PC-3 (cell line): ENCODE measurements at regions not wholly inside any gene's neighbourhood (a gene's known extent, or its start where the extent isn't known, plus 50 kb on each side); places are given as distances from the start of the nearest gene placed in this dataset.

ENCODE experiments used
- ATAC-seq: fragments of 200-7000 bp; cut with Tn5 transposase; 2 replicates; pipeline ENCODE4 v1.9.1; 2020; ENCODE audit warnings: mild to moderate bottlenecking, moderate library complexity
- BruUV-seq: library from RNA; stranded (reverse); fragments of 400-500 nt; replicated peaks from 2 replicates; lab custom pipeline; 2021; lab: Mats Ljungman, UMichigan
- CTCF ChIA-PET: fragments of 300-600 bp; sonication (Branson Sonifier 250); formaldehyde crosslinking; loops from one replicate; lab custom pipeline; 2022; ENCODE audit warnings: antibody characterized with exemption; lab: Charles Lee
- POLR2A ChIA-PET: fragments of 300-600 bp; sonication (Branson Sonifier 250); formaldehyde crosslinking; loops from one replicate; lab custom pipeline; 2022; ENCODE audit warnings: antibody characterized with exemption; ENCODE audit not compliant: unreplicated experiment; lab: Charles Lee
- DNase-seq: peaks from one replicate; pipeline ENCODE4 v3.0.0-alpha.2; 2015
- H2AFZ ChIP-seq: fragments of 300-600 bp; sonication (generic); 2 replicates; pipeline ENCODE4 v1.6.0; 2016; ENCODE audit warnings: antibody characterized with exemption, low read length
- H3F3A ChIP-seq: fragments of 300-600 bp; sonication (generic); one replicate; pipeline ENCODE4 v1.6.0; 2017; ENCODE audit warnings: antibody characterized with exemption, low read length, control low read depth, mild to moderate bottlenecking; ENCODE audit not compliant: unreplicated experiment
- H3K27ac ChIP-seq: fragments of 300-600 bp; sonication (generic); 2 replicates; pipeline ENCODE4 v1.5.1; 2016; ENCODE audit warnings: mild to moderate bottlenecking, low read length
- H3K27me3 ChIP-seq: fragments of 300-600 bp; sonication (generic); 2 replicates; pipeline ENCODE4 v1.6.1; 2016; ENCODE audit warnings: low read length, mixed read lengths
- H3K36me3 ChIP-seq: fragments of 300-600 bp; sonication (generic); 2 replicates; pipeline ENCODE4 v1.6.1; 2016; ENCODE audit warnings: low read depth, mixed run types, low read length, mixed read lengths
- H3K4me1 ChIP-seq: fragments of 300-600 bp; sonication (generic); 2 replicates; pipeline ENCODE4 v1.5.1; 2016; ENCODE audit warnings: low read length; ENCODE audit not compliant: insufficient read depth
- H3K4me2 ChIP-seq: fragments of 300-600 bp; sonication (generic); 2 replicates; pipeline ENCODE4 v1.6.0; 2016; ENCODE audit warnings: low read length
- H3K4me3 ChIP-seq: fragments of 300-600 bp; sonication (generic); 2 replicates; pipeline ENCODE4 v1.5.1; 2016; ENCODE audit warnings: mild to moderate bottlenecking, low read length, mixed read lengths
- H3K79me2 ChIP-seq: fragments of 300-600 bp; sonication (generic); 2 replicates; pipeline ENCODE4 v1.6.1; 2017; ENCODE audit warnings: low read length, mixed read lengths
- H3K9ac ChIP-seq: fragments of 300-600 bp; sonication (generic); 2 replicates; pipeline ENCODE4 v1.6.0; 2016; ENCODE audit warnings: mild to moderate bottlenecking, low read length
- H3K9me2 ChIP-seq: fragments of 300-600 bp; sonication (generic); replicated peaks from 2 replicates; pipeline ENCODE4 v1.6.1; 2016; ENCODE audit warnings: mixed run types, low read length, mixed read lengths
- H3K9me3 ChIP-seq: fragments of 300-600 bp; sonication (generic); 2 replicates; pipeline ENCODE4 v1.6.1; 2016; ENCODE audit warnings: low read length, mixed read lengths
- H4K20me1 ChIP-seq: fragments of 300-600 bp; sonication (generic); 2 replicates; pipeline ENCODE4 v1.6.1; 2016; ENCODE audit warnings: low read length, mixed read lengths
- EZH2 ChIP-seq: fragments of 300-600 bp; sonication (generic); IDR thresholded peaks from one replicate; pipeline ENCODE4 v1.6.1; 2017; ENCODE audit warnings: antibody characterized with exemption, mild to moderate bottlenecking, low read length; ENCODE audit not compliant: unreplicated experiment
- EZH2phosphoT487 ChIP-seq: fragments of 300-600 bp; sonication (generic); IDR thresholded peaks from 2 replicates; pipeline ENCODE4 v1.6.1; 2018; ENCODE audit warnings: mild to moderate bottlenecking, antibody characterized with exemption, low read length, borderline replicate concordance
- intact Hi-C: fragments of 100-400 bp; cut with micrococcal nuclease; formaldehyde crosslinking; loops from 2 replicates; pipeline ENCODE4 v1.9.0; 2023
- TF ChIP-seq, protein P1 (sequence below): fragments of 300-600 bp; sonication (generic); conservative IDR thresholded peaks from 2 replicates; pipeline ENCODE4 v1.5.1; 2017; ENCODE audit warnings: antibody characterized with exemption, low read depth, mild to moderate bottlenecking, low read length

DNA sequence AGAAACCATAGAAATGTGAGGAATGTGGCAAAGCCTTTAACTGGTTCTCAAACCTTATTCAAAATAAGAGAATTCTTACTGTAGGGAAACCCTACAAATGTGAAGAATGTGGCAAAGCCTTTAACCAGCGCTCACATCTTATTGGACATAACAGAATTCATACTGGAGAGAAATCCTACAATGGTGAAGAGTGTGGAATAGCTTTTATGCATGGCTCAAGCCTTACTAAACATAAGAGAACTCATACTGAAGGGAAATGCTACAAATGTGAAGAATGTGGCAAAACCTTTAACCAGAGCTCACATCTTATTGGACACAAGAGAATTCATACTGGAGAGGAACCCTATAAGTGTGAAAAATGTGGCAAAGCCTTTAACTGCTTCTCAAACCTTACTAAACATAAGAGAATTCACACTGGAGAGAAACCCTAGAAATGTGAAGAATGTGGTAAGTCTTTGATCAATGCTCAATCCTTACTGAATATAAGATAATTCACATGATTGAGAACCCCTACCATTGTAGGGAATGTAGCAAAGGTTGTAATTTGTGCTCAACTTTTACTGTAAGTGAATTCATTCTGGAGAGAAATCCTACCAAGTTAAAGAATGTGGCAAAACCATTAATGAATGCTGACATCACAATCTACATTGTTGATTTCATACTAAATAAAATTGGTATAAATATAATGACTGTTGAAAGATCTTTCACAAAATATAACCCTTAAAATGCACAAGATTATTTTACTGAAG lies 142.5 kb upstream of the ZNF479 start:
- H3K27me3 ChIP-seq = no peaks in the 10 kb centered on the region
- DNase-seq = no peak
- intact Hi-C loops = no loop called here
- H3K9ac ChIP-seq = no peak overlapping the region
- peaks cover 67% of the 10 kb centered on the region for H3K9me3 ChIP-seq
- no peak overlapping the region for H3K4me2 ChIP-seq
- H4K20me1 ChIP-seq = no peaks in the 10 kb centered on the region
- BruUV-seq = no TSS peak
- no peaks in the 10 kb centered on the region for H3F3A ChIP-seq
- POLR2A ChIA-PET = no interaction called here
- H3K4me3 ChIP-seq = no peak overlapping the region
- TF ChIP-seq EZH2phosphoT487 = no peak
- TF ChIP-seq, protein P1, sequence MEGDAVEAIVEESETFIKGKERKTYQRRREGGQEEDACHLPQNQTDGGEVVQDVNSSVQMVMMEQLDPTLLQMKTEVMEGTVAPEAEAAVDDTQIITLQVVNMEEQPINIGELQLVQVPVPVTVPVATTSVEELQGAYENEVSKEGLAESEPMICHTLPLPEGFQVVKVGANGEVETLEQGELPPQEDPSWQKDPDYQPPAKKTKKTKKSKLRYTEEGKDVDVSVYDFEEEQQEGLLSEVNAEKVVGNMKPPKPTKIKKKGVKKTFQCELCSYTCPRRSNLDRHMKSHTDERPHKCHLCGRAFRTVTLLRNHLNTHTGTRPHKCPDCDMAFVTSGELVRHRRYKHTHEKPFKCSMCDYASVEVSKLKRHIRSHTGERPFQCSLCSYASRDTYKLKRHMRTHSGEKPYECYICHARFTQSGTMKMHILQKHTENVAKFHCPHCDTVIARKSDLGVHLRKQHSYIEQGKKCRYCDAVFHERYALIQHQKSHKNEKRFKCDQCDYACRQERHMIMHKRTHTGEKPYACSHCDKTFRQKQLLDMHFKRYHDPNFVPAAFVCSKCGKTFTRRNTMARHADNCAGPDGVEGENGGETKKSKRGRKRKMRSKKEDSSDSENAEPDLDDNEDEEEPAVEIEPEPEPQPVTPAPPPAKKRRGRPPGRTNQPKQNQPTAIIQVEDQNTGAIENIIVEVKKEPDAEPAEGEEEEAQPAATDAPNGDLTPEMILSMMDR = no peak
- TF ChIP-seq EZH2 = no peak
- H3K79me2 ChIP-seq = no peaks in the 10 kb centered on the region
- H3K27ac ChIP-seq = no peak overlapping the region
- H3K9me2 ChIP-seq = no peaks in the 10 kb centered on the region
- ATAC-seq = no peak
- CTCF ChIA-PET = no interaction called here
- no peak overlapping the region for H2AFZ ChIP-seq
- no peaks in the 10 kb centered on the region; the same call in 1 of the 2 replicates for H3K36me3 ChIP-seq
- H3K4me1 ChIP-seq = no peaks in the 10 kb centered on the region

DNA sequence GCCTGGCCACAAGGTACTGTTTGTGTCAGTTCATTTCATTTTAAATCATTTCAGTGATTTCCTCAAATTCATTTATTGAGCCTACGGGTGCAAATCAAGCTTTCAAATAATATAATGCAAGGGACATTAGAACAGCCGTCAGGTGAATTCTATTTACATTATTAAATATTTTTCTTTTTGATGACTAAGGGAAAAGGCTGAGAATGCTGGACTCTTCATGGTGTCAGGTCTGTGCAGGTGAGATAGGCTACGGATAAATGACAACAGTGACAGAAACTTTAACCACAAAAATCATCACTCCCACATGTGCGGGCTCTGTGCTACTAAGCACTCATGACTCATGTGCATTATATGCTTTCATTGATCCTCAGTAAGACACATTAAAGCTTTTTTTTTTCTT lies 149.2 kb upstream of the ZNF716 start:
- no peak overlapping the region for H3K4me3 ChIP-seq
- no peak for ATAC-seq
- H3K79me2 ChIP-seq = no peaks in the 10 kb centered on the region
- H4K20me1 ChIP-seq = no peaks in the 10 kb centered on the region
- H3K9me2 ChIP-seq = no peaks in the 10 kb centered on the region
- ChIA-PET CTCF (no interaction called here), POLR2A (no interaction called here)
- no peak for TF ChIP-seq EZH2
- TF ChIP-seq EZH2phosphoT487 = no peak
- TF ChIP-seq, protein P1 = no peak
- no TSS peak for BruUV-seq
- no peaks in the 10 kb centered on the region for H3K27me3 ChIP-seq
- DNase-seq = no peak
- H3K9ac ChIP-seq = no peak overlapping the region
- no peaks in the 10 kb centered on the region for H3K4me1 ChIP-seq
- no peak overlapping the region for H3K4me2 ChIP-seq
- no peak overlapping the region for H3K27ac ChIP-seq
- H3K36me3 ChIP-seq = no peaks in the 10 kb centered on the region
- H2AFZ ChIP-seq = no peak overlapping the region
- no peaks in the 10 kb centered on the region for H3F3A ChIP-seq
- H3K9me3 ChIP-seq = 0 out of 2 replicates have a peak, but pooled peaks cover 6% of the 10 kb centered on the region
- intact Hi-C loops = no loop called here

DNA sequence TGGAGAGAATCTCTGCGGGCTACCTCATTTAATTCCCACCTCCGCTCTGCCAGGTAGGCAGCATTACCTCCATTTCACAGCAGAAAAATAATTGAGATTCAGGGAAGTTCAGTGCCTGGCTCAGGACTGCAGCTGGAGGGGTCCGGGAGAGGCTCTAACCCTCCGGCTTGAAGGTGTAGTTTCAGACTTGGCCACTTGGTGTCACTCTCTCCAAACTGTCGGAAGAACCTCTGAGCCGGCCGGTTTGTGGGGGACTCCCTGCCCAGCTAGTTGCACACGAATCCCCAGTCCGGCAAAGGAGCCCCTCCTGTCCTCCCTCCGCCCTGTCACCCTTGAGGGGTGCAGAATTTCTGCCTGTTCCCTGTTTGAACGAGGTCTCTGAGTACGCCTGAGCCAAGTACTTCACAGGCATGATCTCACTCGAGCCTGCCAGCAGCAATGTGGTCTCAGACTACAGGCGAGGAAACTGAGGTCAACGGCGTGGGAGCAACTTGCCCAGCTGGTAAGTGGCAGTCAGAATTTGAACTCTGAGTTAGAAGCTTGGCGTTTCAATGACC lies 144.7 kb upstream of the ZNF716 start:
- Histone ChIP-seq H3K27me3 (no peaks in the 10 kb centered on the region), H4K20me1 (no peaks in the 10 kb centered on the region), H3K36me3 (no peaks in the 10 kb centered on the region), H3K4me2 (no peak overlapping the region), H3K4me1 (no peaks in the 10 kb centered on the region), H3K9ac (no peak overlapping the region), H3K27ac (no peak overlapping the region), H3K9me2 (no peaks in the 10 kb centered on the region), H3F3A (no peaks in the 10 kb centered on the region), H2AFZ (no peak overlapping the region), H3K9me3 (0 out of 2 replicates have a peak, but pooled peaks cover 3% of the 10 kb centered on the region), H3K4me3 (no peak overlapping the region), H3K79me2 (no peaks in the 10 kb centered on the region)
- ATAC-seq (no peak), DNase-seq (no peak)
- ChIA-PET CTCF (no interaction called here), POLR2A (no interaction called here)
- no TSS peak for BruUV-seq
- TF ChIP-seq EZH2phosphoT487 (no peak), EZH2 (no peak)
- TF ChIP-seq, protein P1 = peak; percentile 42; the same call in 1 of the 2 replicates
- intact Hi-C loops = no loop called here
